Suprapubic skin (tissue), 4 donors: ENCODE measurements at regions not wholly inside any gene's neighbourhood (a gene's known extent, or its start where the extent isn't known, plus 50 kb on each side); places are given as distances from the start of the nearest gene placed in this dataset.

Experiments used
- DNase-seq, 2 donors: peaks; one replicate each; pipeline ENCODE4 v3.0.0-alpha.2; 2019; ENCODE audit warnings: low spot score in 2 of 2
- H3K27ac ChIP-seq: fragments of 200-600 bp; sonication (generic); one replicate; pipeline ENCODE4 v1.5.1; 2019
- H3K27me3 ChIP-seq: fragments of 200-600 bp; sonication (generic); one replicate; pipeline ENCODE4 v1.5.1; 2019
- H3K36me3 ChIP-seq: fragments of 200-600 bp; sonication (generic); one replicate; pipeline ENCODE4 v1.5.1; 2019
- H3K4me1 ChIP-seq: fragments of 200-600 bp; sonication (generic); one replicate; pipeline ENCODE4 v1.5.1; 2019
- H3K4me3 ChIP-seq: fragments of 200-600 bp; sonication (generic); one replicate; pipeline ENCODE4 v1.5.1; 2019; ENCODE audit warnings: mild to moderate bottlenecking
- H3K9me3 ChIP-seq: fragments of 200-600 bp; sonication (generic); one replicate; pipeline ENCODE4 v1.5.1; 2019
- EP300 ChIP-seq: sonication (generic); formaldehyde crosslinking; IDR thresholded peaks from one replicate; pipeline ENCODE4 v1.6.1; 2017; ENCODE audit warnings: antibody characterized with exemption
- POLR2A ChIP-seq, 2 donors: fragments of 450-650 bp; IDR thresholded peaks; one replicate each; pipeline ENCODE4 v1.6.1; 2017; ENCODE audit warnings: antibody characterized with exemption in 2 of 2, mild to moderate bottlenecking in 2 of 2, moderate library complexity in 2 of 2
- POLR2AphosphoS5 ChIP-seq, 3 donors: sonication (generic); formaldehyde crosslinking; IDR thresholded peaks; one replicate each; pipeline ENCODE4 v1.6.1; 2017; ENCODE audit warnings: antibody characterized with exemption in 3 of 3
- whole genome bisulfite sequencing: methylation state at CpG from one replicate; pipeline ENCODE4 v1.1.5; 2018; 5-methylcytosine and 5-hydroxymethylcytosine counted together
- TF ChIP-seq, protein P1 (sequence below), 2 donors: fragments of 200-600 bp in 1 of 2; fragments of 450-650 bp in 1 of 2; sonication (generic) in 1 of 2; IDR thresholded peaks; one replicate each; pipeline ENCODE4 v1.5.1; 2016 to 2019; ENCODE audit warnings: antibody characterized with exemption in 2 of 2, mild to moderate bottlenecking in 1 of 2, moderate library complexity in 1 of 2

DNA sequence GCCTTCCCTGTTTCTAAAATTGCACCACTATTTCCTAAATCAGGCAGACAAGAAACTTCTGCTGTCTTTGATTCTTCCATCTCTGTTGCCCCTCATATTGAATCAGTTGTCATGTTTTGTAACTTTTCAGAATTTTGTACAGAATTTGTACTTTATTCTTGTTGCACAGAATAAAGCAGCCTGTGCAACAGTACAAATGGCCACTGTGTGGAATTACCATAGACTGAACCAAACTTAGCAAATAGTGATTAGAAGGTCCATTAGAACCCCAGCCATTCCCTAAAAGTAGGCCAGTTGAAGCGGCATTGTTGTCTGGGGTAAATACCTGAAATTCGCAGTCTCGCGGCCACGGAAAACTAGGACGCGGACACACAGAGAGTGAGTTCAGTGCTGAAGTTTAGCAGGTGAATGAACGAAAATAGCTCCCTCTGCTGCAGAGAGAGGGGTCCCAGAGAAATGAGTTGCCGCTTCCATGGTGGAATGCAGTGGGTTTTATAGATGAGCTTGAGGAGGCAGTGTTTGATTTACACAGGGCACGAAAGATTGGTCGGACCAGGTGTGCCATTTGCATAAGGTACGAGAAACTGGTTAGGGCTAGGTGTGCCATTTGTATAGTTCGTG is 71.8 kb downstream of the C4orf33 start:
- H3K4me3 ChIP-seq: no peak overlapping the region
- H3K27ac ChIP-seq: no peak overlapping the region
- H3K9me3 ChIP-seq: no peaks in the 10 kb centered on the region
- no peaks in the 10 kb centered on the region for H3K36me3 ChIP-seq
- 41% methylated on average over 13 of the region's 13 CpGs for WGBS
- no peak for DNase-seq
- no peaks in the 10 kb centered on the region for H3K27me3 ChIP-seq
- TF ChIP-seq POLR2AphosphoS5 (IDR thresholded peaks at IDR 0.05) (no peak), POLR2A (IDR thresholded peaks at IDR 0.05) (no peak), EP300 (no peak)
- TF ChIP-seq, protein P1, sequence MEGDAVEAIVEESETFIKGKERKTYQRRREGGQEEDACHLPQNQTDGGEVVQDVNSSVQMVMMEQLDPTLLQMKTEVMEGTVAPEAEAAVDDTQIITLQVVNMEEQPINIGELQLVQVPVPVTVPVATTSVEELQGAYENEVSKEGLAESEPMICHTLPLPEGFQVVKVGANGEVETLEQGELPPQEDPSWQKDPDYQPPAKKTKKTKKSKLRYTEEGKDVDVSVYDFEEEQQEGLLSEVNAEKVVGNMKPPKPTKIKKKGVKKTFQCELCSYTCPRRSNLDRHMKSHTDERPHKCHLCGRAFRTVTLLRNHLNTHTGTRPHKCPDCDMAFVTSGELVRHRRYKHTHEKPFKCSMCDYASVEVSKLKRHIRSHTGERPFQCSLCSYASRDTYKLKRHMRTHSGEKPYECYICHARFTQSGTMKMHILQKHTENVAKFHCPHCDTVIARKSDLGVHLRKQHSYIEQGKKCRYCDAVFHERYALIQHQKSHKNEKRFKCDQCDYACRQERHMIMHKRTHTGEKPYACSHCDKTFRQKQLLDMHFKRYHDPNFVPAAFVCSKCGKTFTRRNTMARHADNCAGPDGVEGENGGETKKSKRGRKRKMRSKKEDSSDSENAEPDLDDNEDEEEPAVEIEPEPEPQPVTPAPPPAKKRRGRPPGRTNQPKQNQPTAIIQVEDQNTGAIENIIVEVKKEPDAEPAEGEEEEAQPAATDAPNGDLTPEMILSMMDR (IDR thresholded peaks at IDR 0.05): no peak
- H3K4me1 ChIP-seq: no peaks in the 10 kb centered on the region

- no peak overlapping the region for H3K4me3 ChIP-seq
- TF ChIP-seq EP300: no peak
- TF ChIP-seq, protein P1 (IDR thresholded peaks at IDR 0.05): no peak
- no peak for DNase-seq
These were observed 76.2 kb downstream of the C4orf33 start for GRCh38 chr4:129172181-129172580.

DNA sequence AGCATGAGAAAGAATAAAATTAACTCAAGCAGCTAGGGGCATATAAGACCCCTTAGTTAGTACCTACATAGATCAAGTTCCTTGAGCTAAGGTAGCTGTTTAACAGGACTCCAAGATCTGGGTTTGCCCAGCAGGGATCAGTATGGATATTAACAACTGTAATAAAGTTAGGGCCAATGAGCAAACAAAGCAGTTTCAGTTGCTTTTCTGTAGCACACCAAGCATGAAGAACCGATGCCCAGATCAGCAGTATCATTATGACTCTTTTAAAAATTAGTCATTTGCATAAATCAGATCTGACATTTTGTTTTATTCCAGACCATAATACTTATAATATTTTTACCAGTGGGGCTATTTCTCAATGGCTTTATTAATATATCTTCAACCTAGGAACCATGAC is 80.9 kb downstream of the C4orf33 start:
- no peak overlapping the region for H3K4me3 ChIP-seq
- H3K27ac ChIP-seq: no peak overlapping the region
- TF ChIP-seq POLR2A (IDR thresholded peaks at IDR 0.05): no peak
- TF ChIP-seq, protein P1 (IDR thresholded peaks at IDR 0.05): no peak
- TF ChIP-seq POLR2AphosphoS5 (IDR thresholded peaks at IDR 0.05): no peak
- TF ChIP-seq EP300: no peak
- H3K36me3 ChIP-seq: no peaks in the 10 kb centered on the region
- no peaks in the 10 kb centered on the region for H3K9me3 ChIP-seq
- WGBS: 91% methylated on average over 1 of the region's 1 CpG
- H3K27me3 ChIP-seq: no peaks in the 10 kb centered on the region
- DNase-seq: no peak
- H3K4me1 ChIP-seq: no peaks in the 10 kb centered on the region

More at GRCh38 chr4:129172181-129172580, 76.2 kb downstream of the C4orf33 start:
- Histone ChIP-seq H3K4me1 (no peaks in the 10 kb centered on the region), H3K27ac (no peak overlapping the region), H3K36me3 (no peaks in the 10 kb centered on the region), H3K9me3 (no peaks in the 10 kb centered on the region), H3K27me3 (no peaks in the 10 kb centered on the region)

GRCh38 chr4:129179276-129179675 is 83.3 kb downstream of the C4orf33 start:
- no peak overlapping the region for H3K27ac ChIP-seq
- no peaks in the 10 kb centered on the region for H3K27me3 ChIP-seq
- H3K9me3 ChIP-seq: no peaks in the 10 kb centered on the region
- no peak for DNase-seq
- H3K36me3 ChIP-seq: no peaks in the 10 kb centered on the region
- H3K4me3 ChIP-seq: no peak overlapping the region
- no peaks in the 10 kb centered on the region for H3K4me1 ChIP-seq
- TF ChIP-seq POLR2AphosphoS5 (IDR thresholded peaks at IDR 0.05) (no peak), POLR2A (IDR thresholded peaks at IDR 0.05) (no peak), EP300 (no peak)
- TF ChIP-seq, protein P1 (IDR thresholded peaks at IDR 0.05): no peak
- WGBS: 51% methylated on average over 2 of the region's 2 CpGs

DNA sequence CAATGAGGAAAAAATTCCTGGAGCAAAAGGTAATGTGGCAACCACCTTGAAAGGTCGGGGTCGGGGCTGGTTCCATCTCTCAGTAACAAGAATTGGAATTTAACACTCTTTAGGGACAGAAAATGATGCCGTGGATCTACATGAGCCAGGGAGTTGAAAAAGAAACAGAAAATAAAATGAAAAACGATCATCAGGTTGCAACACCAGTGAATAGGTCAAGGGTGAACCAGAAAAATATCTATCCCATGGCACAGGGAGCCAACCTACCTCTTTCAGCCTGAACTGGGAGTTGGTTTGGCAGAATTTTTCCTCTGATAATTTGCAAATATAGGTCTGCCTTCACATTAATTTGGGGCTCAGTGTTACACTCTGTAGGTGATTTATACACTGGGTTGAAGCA is 93.7 kb downstream of the C4orf33 start:
- TF ChIP-seq, protein P1 (IDR thresholded peaks at IDR 0.05): no peak
- TF ChIP-seq POLR2AphosphoS5 (IDR thresholded peaks at IDR 0.05): no peak
- TF ChIP-seq EP300: no peak
- TF ChIP-seq POLR2A (IDR thresholded peaks at IDR 0.05): no peak
- no peak overlapping the region for H3K27ac ChIP-seq
- H3K4me3 ChIP-seq: no peak overlapping the region
- H3K4me1 ChIP-seq: no peaks in the 10 kb centered on the region
- WGBS: 74% methylated on average over 4 of the region's 4 CpGs
- H3K27me3 ChIP-seq: no peaks in the 10 kb centered on the region
- H3K9me3 ChIP-seq: no peaks in the 10 kb centered on the region
- no peak for DNase-seq
- no peaks in the 10 kb centered on the region for H3K36me3 ChIP-seq
